ENCODE measurements at regions not wholly inside any gene's neighbourhood (a gene's known extent, or its start where the extent isn't known, plus 50 kb on each side); places are given as distances from the start of the nearest gene placed in this dataset.

DNA sequence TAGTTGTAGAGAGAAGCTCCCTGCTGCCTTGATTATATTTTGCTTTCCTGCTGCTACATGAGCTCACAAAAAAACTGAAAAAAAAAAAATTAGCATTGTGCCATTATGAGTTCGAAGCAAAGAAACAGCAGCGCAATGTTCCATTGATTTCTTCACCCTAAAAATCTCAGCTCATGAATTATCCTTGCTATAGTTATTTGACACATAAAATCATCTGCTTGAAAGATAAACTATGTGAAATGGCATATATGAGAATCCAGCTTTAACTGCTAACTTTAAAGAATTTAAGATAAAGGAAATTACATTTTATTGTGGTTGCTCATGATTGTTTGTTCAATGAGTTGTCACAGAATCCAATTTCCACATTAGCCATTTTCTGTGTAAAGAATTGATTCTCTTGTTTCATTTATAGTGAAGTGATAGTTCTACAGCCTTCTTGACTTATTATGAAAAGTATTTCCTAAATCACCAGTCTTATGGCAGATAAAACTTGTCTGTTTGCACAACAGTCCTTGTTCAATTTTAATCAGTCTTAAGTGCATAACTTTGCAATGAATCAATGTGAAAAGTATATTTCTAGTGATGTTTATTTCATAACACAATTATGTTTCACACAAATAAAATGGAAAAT is 1275.0 kb upstream of the CDH9 start:
- TF ChIP-seq GATA2 (IDR thresholded peaks at IDR 0.05; ENCODE audit: low read depth, low read length) (no peak), GATA3 (IDR thresholded peaks at IDR 0.05; ENCODE audit: low read depth, low read length) (no peak)
